ENCODE measurements at regions not wholly inside any gene's neighbourhood (a gene's known extent, or its start where the extent isn't known, plus 50 kb on each side); places are given as distances from the start of the nearest gene placed in this dataset.

DNA sequence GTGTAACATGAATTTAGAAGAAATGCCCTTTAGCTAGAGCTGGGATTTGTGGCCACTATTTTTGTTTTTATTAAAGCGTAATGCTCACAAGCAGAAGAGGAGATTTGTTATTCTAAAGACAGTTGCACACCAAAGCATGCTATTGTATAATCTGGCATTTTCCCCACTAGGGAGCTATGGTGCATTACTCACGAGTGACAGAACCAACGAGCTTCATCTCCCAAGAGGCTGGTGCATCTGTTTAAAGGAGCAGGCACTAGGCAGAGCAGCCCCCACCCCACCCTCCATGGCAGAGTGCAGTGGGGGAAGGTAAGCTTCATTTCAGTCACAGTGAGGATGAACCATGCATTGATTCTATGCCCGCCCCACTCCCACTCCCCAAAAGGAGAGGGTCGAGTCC, 287.3 kb upstream of the TSHZ2 start:
- Mint-ChIP-seq H3K27ac (ENCODE audit: unreplicated experiment) (no peak overlapping the region), H3K36me3 (ENCODE audit: low read depth) (no peaks in the 10 kb centered on the region), H3K27me3 (ENCODE audit: low read depth) (no peaks in the 10 kb centered on the region), H3K4me1 (ENCODE audit: low read depth) (no peaks in the 10 kb centered on the region), H3K4me3 (ENCODE audit: unreplicated experiment) (no peak overlapping the region), H3K9me3 (ENCODE audit: low read depth) (peaks cover 7% of the 10 kb centered on the region)
- no peak for DNase-seq (ENCODE audit: low spot score)
- TF ChIP-seq, protein P1, sequence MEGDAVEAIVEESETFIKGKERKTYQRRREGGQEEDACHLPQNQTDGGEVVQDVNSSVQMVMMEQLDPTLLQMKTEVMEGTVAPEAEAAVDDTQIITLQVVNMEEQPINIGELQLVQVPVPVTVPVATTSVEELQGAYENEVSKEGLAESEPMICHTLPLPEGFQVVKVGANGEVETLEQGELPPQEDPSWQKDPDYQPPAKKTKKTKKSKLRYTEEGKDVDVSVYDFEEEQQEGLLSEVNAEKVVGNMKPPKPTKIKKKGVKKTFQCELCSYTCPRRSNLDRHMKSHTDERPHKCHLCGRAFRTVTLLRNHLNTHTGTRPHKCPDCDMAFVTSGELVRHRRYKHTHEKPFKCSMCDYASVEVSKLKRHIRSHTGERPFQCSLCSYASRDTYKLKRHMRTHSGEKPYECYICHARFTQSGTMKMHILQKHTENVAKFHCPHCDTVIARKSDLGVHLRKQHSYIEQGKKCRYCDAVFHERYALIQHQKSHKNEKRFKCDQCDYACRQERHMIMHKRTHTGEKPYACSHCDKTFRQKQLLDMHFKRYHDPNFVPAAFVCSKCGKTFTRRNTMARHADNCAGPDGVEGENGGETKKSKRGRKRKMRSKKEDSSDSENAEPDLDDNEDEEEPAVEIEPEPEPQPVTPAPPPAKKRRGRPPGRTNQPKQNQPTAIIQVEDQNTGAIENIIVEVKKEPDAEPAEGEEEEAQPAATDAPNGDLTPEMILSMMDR (IDR thresholded peaks at IDR 0.05): no peak

DNA sequence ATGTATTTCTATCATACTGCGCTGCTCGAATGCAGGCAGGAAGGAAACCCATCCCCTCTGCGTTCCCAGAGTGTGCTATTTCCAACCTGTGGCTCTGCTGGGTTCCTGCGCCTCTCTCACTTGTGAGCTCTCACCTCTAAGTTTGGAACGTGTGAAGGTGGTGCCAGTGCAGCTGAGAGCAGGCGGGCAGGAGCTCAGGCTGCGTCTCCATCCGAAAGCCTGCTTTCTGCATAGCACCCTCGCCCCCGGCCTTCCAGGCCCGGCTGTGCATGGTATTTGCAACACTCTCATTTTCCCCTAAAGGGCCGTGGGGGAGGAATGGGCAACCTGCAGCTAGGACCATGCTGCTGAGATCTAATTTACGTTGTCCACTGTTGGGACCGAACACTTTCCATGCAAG, 288.0 kb upstream of the TSHZ2 start:
- no peaks in the 10 kb centered on the region for H3K36me3 Mint-ChIP-seq (ENCODE audit: low read depth)

DNA sequence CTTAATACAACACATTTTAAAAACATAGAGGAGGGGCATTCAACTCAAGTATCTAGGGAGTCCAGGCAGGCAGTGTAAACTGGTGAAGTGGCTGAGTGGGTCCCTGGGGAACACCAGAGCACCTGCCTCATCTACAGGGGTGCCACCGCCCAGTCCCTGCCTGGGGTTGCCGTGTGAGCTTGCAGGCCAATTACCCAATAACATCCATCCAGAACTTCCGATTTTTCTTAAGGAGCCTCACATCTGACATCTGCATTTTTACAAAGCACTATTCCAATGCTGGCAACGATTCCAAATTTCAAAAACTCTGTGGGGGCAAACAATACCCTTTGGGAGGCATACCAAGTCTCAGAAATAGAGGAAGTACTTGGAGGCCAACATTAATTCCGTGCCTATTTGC, 288.4 kb upstream of the TSHZ2 start:
- H3K27me3 Mint-ChIP-seq (ENCODE audit: low read depth): no peaks in the 10 kb centered on the region
- TF ChIP-seq, protein P1 (IDR thresholded peaks at IDR 0.05): no peak
- DNase-seq (ENCODE audit: low spot score): no peak
- no peak overlapping the region for H3K4me3 Mint-ChIP-seq (ENCODE audit: unreplicated experiment)
- no peaks in the 10 kb centered on the region for H3K36me3 Mint-ChIP-seq (ENCODE audit: low read depth)
- peaks cover 10% of the 10 kb centered on the region for H3K9me3 Mint-ChIP-seq (ENCODE audit: low read depth)
- no peak overlapping the region for H3K27ac Mint-ChIP-seq (ENCODE audit: unreplicated experiment)
- H3K4me1 Mint-ChIP-seq (ENCODE audit: low read depth): no peaks in the 10 kb centered on the region

More for the DNA sequence above, 288.0 kb upstream of the TSHZ2 start:
- H3K27ac Mint-ChIP-seq (ENCODE audit: unreplicated experiment): no peak overlapping the region
- H3K27me3 Mint-ChIP-seq (ENCODE audit: low read depth): no peaks in the 10 kb centered on the region
- TF ChIP-seq, protein P1 (IDR thresholded peaks at IDR 0.05): no peak
- DNase-seq (ENCODE audit: low spot score): no peak
- H3K9me3 Mint-ChIP-seq (ENCODE audit: low read depth): peaks cover 10% of the 10 kb centered on the region
- no peak overlapping the region for H3K4me3 Mint-ChIP-seq (ENCODE audit: unreplicated experiment)
- H3K4me1 Mint-ChIP-seq (ENCODE audit: low read depth): no peaks in the 10 kb centered on the region

DNA sequence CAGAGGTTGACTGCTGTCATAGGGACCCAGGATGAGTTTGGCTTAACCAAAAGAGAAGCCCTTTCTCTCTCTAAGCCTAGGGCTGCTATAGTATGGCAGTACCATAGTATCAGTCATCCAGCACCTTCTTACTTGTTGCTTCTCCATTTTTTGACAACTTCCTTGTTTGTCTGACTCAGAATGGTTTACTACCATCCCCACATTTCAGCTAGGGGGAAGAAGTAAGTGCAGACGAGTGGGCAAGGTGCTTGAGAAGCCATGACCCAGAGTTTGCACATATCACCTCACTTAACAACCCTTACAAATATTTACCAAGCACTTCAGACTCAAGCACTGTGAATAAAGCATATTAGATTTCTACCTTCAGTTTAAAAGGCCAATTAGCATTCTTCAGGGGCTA, 289.9 kb upstream of the TSHZ2 start:
- TF ChIP-seq, protein P1 (IDR thresholded peaks at IDR 0.05): no peak
- no peaks in the 10 kb centered on the region for H3K27me3 Mint-ChIP-seq (ENCODE audit: low read depth)

DNA sequence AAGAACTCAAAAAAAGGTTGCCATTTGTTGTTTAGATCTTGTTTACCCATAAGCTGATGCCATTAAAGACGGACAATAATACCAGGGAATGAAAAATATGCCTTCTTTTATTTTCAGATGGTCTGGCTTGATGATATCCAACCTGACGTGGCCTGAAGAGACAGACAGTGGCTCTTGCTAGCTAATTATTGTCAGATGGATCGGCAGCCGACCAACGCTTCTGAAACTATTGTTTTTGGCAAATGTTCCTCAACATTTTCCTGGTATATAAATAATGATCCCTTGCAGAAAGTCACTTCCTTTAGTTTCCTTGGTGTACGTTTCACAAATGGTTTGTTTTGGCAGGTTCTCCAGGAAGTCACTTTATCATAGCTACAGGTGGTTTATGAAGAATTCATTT, 290.9 kb upstream of the TSHZ2 start:
- TF ChIP-seq, protein P1 (IDR thresholded peaks at IDR 0.05): no peak
- no peaks in the 10 kb centered on the region for H3K4me1 Mint-ChIP-seq (ENCODE audit: low read depth)
- peaks cover 1% of the 10 kb centered on the region for H3K27me3 Mint-ChIP-seq (ENCODE audit: low read depth)
- H3K27ac Mint-ChIP-seq (ENCODE audit: unreplicated experiment): no peak overlapping the region
- DNase-seq (ENCODE audit: low spot score): no peak
- H3K4me3 Mint-ChIP-seq (ENCODE audit: unreplicated experiment): no peak overlapping the region
- no peaks in the 10 kb centered on the region for H3K36me3 Mint-ChIP-seq (ENCODE audit: low read depth)
- H3K9me3 Mint-ChIP-seq (ENCODE audit: low read depth): peaks cover 19% of the 10 kb centered on the region

More for the DNA sequence above, 289.9 kb upstream of the TSHZ2 start:
- Mint-ChIP-seq H3K36me3 (ENCODE audit: low read depth) (no peaks in the 10 kb centered on the region), H3K9me3 (ENCODE audit: low read depth) (peaks cover 12% of the 10 kb centered on the region), H3K4me3 (ENCODE audit: unreplicated experiment) (no peak overlapping the region), H3K27ac (ENCODE audit: unreplicated experiment) (no peak overlapping the region), H3K4me1 (ENCODE audit: low read depth) (no peaks in the 10 kb centered on the region)
- no peak for DNase-seq (ENCODE audit: low spot score)
